ENCODE measurements at regions not wholly inside any gene's neighbourhood (a gene's known extent, or its start where the extent isn't known, plus 50 kb on each side); places are given as distances from the start of the nearest gene placed in this dataset.
"Not testable (repeated sequence)": the region's sequence is repeated elsewhere in the genome, so short reads cannot be mapped to it uniquely, and the experiment has no call there.

- H3K4me3 Mint-ChIP-seq: no peak overlapping the region
- H3K4me3 ChIP-seq: no peak overlapping the region
- no peaks in the 10 kb centered on the region for H3K9me3 ChIP-seq (ENCODE audit: low read depth)
- no peaks in the 10 kb centered on the region for H3K4me1 Mint-ChIP-seq
- H3K27ac ChIP-seq: no peak overlapping the region
- H4K20me1 ChIP-seq (ENCODE audit: low read depth): no peaks in the 10 kb centered on the region
- no peaks in the 10 kb centered on the region for H3K4me1 ChIP-seq
- H3K27me3 ChIP-seq: no peaks in the 10 kb centered on the region
- peaks cover 24% of the 10 kb centered on the region for H3K9me3 Mint-ChIP-seq
- no peak overlapping the region for H3K4me2 ChIP-seq
- no peak for TF ChIP-seq EZH2 (IDR thresholded peaks at IDR 0.05)
- TF ChIP-seq EZH2phosphoT487 (IDR thresholded peaks at IDR 0.05): no peak
- TF ChIP-seq CTCF (IDR thresholded peaks at IDR 0.05): no peak
- H3K9ac ChIP-seq: no peak overlapping the region
- H3K36me3 ChIP-seq: no peaks in the 10 kb centered on the region
- H3K36me3 Mint-ChIP-seq: peaks cover 14% of the 10 kb centered on the region
- peaks cover 3% of the 10 kb centered on the region for H3K27me3 Mint-ChIP-seq (ENCODE audit: insufficient read depth, low read depth)
- DNase-seq (ENCODE audit: low spot score): no peak
- H2AFZ ChIP-seq (replicated peaks): no peak overlapping the region
- H3K27ac Mint-ChIP-seq: no peak overlapping the region
- no peaks in the 10 kb centered on the region for H3F3A ChIP-seq (ENCODE audit: low read depth)
- H3K79me2 ChIP-seq (ENCODE audit: low read depth): no peaks in the 10 kb centered on the region
Observed at GRCh38 chr6:27007020-27007419, 240.5 kb upstream of the PRSS16 start.

- H3K27ac ChIP-seq; H3K9me3 ChIP-seq (ENCODE audit: low read depth); H3K4me3 Mint-ChIP-seq; H3K4me2 ChIP-seq; H3K27me3 ChIP-seq; DNase-seq (ENCODE audit: low spot score); H3K27me3 Mint-ChIP-seq (ENCODE audit: insufficient read depth, low read depth); H4K20me1 ChIP-seq (ENCODE audit: low read depth); H3K4me1 Mint-ChIP-seq; H3K4me3 ChIP-seq; H3K36me3 ChIP-seq; H3F3A ChIP-seq (ENCODE audit: low read depth); H2AFZ ChIP-seq (replicated peaks); H3K4me1 ChIP-seq; H3K79me2 ChIP-seq (ENCODE audit: low read depth); H3K9ac ChIP-seq; H3K27ac Mint-ChIP-seq: not testable (repeated sequence)
- Mint-ChIP-seq H3K36me3 (peaks cover 14% of the 10 kb centered on the region), H3K9me3 (peaks cover 35% of the 10 kb centered on the region)
Observed at GRCh38 chr6:27008613-27009012, 238.9 kb upstream of the PRSS16 start.

GRCh38 chr6:27014053-27014452 lies 233.4 kb upstream of the PRSS16 start:
- H3K27ac Mint-ChIP-seq; H4K20me1 ChIP-seq (ENCODE audit: low read depth); H3F3A ChIP-seq (ENCODE audit: low read depth); H3K4me3 Mint-ChIP-seq; H2AFZ ChIP-seq (replicated peaks); H3K27ac ChIP-seq; DNase-seq (ENCODE audit: low spot score); H3K4me1 Mint-ChIP-seq; H3K27me3 ChIP-seq; H3K4me2 ChIP-seq; H3K9me3 ChIP-seq (ENCODE audit: low read depth); H3K9ac ChIP-seq; H3K4me3 ChIP-seq; H3K27me3 Mint-ChIP-seq (ENCODE audit: insufficient read depth, low read depth): not testable (repeated sequence)
- Mint-ChIP-seq H3K36me3 (peaks cover 27% of the 10 kb centered on the region), H3K9me3 (peaks cover 59% of the 10 kb centered on the region)
- peaks cover 11% of the 10 kb centered on the region for H3K36me3 ChIP-seq
- H3K79me2 ChIP-seq (ENCODE audit: low read depth): peaks cover 58% of the 10 kb centered on the region
- H3K4me1 ChIP-seq: peaks cover 17% of the 10 kb centered on the region

GRCh38 chr6:27016689-27017088 lies 230.8 kb upstream of the PRSS16 start:
- Histone ChIP-seq H3K36me3 (peaks cover 11% of the 10 kb centered on the region), H3K4me2 (no peak overlapping the region), H3K27me3 (no peaks in the 10 kb centered on the region), H3K27ac (no peak overlapping the region), H4K20me1 (ENCODE audit: low read depth) (no peaks in the 10 kb centered on the region), H2AFZ (replicated peaks) (no peak overlapping the region), H3K4me3 (no peak overlapping the region), H3K9ac (no peak overlapping the region), H3K4me1 (peaks cover 17% of the 10 kb centered on the region), H3F3A (ENCODE audit: low read depth) (peaks cover 23% of the 10 kb centered on the region), H3K9me3 (ENCODE audit: low read depth) (peaks cover 5% of the 10 kb centered on the region), H3K79me2 (ENCODE audit: low read depth) (peaks cover 62% of the 10 kb centered on the region)
- Mint-ChIP-seq H3K27me3 (ENCODE audit: insufficient read depth, low read depth) (peaks cover 5% of the 10 kb centered on the region), H3K4me3 (no peak overlapping the region), H3K27ac (no peak overlapping the region), H3K4me1 (peaks cover 14% of the 10 kb centered on the region), H3K9me3 (peaks cover 44% of the 10 kb centered on the region), H3K36me3 (peaks cover 14% of the 10 kb centered on the region)
- DNase-seq (ENCODE audit: low spot score): no peak
- no peak for TF ChIP-seq EZH2phosphoT487 (IDR thresholded peaks at IDR 0.05)
- TF ChIP-seq EZH2 (IDR thresholded peaks at IDR 0.05): no peak
- TF ChIP-seq CTCF (IDR thresholded peaks at IDR 0.05): no peak

GRCh38 chr6:27018401-27018800 lies 229.1 kb upstream of the PRSS16 start:
- Histone ChIP-seq H3K4me3 (peak overlapping the region; percentile 65), H3K36me3 (peaks cover 11% of the 10 kb centered on the region), H3K4me2 (peak overlapping the region; percentile 87), H3K79me2 (ENCODE audit: low read depth) (peaks cover 55% of the 10 kb centered on the region), H3F3A (ENCODE audit: low read depth) (peaks cover 23% of the 10 kb centered on the region), H3K4me1 (peaks cover 17% of the 10 kb centered on the region)
- not testable (repeated sequence) for H3K27me3 ChIP-seq; H3K27me3 Mint-ChIP-seq (ENCODE audit: insufficient read depth, low read depth); H4K20me1 ChIP-seq (ENCODE audit: low read depth); H3K27ac Mint-ChIP-seq; H3K9ac ChIP-seq; DNase-seq (ENCODE audit: low spot score); H2AFZ ChIP-seq (replicated peaks); H3K27ac ChIP-seq; H3K9me3 ChIP-seq (ENCODE audit: low read depth)
- Mint-ChIP-seq H3K4me3 (peak overlapping the region; percentile 89), H3K4me1 (peaks cover 14% of the 10 kb centered on the region), H3K9me3 (peaks cover 33% of the 10 kb centered on the region), H3K36me3 (peaks cover 14% of the 10 kb centered on the region)

All from neural progenitor cell (in vitro differentiated cells).